Hepatocyte (in vitro differentiated cells): ENCODE measurements at regions not wholly inside any gene's neighbourhood (a gene's known extent, or its start where the extent isn't known, plus 50 kb on each side); places are given as distances from the start of the nearest gene placed in this dataset.

ENCODE experiments used
- CTCF ChIP-seq: fragments of 200-600 bp; sonication (generic); IDR thresholded peaks from 2 replicates; pipeline ENCODE4 v1.5.1; 2016; ENCODE audit warnings: antibody characterized with exemption, mild to moderate bottlenecking; ENCODE audit not compliant: poor library complexity
- EZH2 ChIP-seq: fragments of 200-600 bp; sonication (generic); IDR thresholded peaks from 2 replicates; pipeline ENCODE4 v1.6.1; 2016; ENCODE audit warnings: antibody characterized with exemption, mild to moderate bottlenecking, borderline replicate concordance

- TF ChIP-seq CTCF: no peak
- TF ChIP-seq EZH2: no peak
Measured at GRCh38 chr1:82197606-82198005, 396.9 kb downstream of the ADGRL2 start.
